ENCODE measurements at regions not wholly inside any gene's neighbourhood (a gene's known extent, or its start where the extent isn't known, plus 50 kb on each side); places are given as distances from the start of the nearest gene placed in this dataset.

GRCh38 chr15:85977586-85977985 lies 102.1 kb upstream of the AGBL1 start:
- Histone ChIP-seq H3K9me3 (ENCODE audit: control insufficient read depth, insufficient read depth, low read length) (peaks cover 3% of the 10 kb centered on the region; the same call in 1 of the 2 replicates), H3K4me3 (ENCODE audit: low read depth, low read length) (no peak overlapping the region), H3K27ac (ENCODE audit: low read depth, low read length) (no peak overlapping the region), H3K27me3 (ENCODE audit: control insufficient read depth, insufficient read depth, low read length) (no peaks in the 10 kb centered on the region)
- POLR2A ChIA-PET: no interaction called here
- CTCF ChIA-PET: no interaction called here
- no peak for DNase-seq (ENCODE audit: low read depth, low spot score)
- no peak for TF ChIP-seq CTCF (IDR thresholded peaks at IDR 0.05; ENCODE audit: low read depth, low read length)

GRCh38 chr15:85979929-85980328 lies 99.7 kb upstream of the AGBL1 start:
- DNase-seq (ENCODE audit: low read depth, low spot score): no peak
- POLR2A ChIA-PET: no interaction called here
- TF ChIP-seq CTCF (IDR thresholded peaks at IDR 0.05; ENCODE audit: low read depth, low read length): no peak
- no peak overlapping the region for H3K27ac ChIP-seq (ENCODE audit: low read depth, low read length)
- H3K4me3 ChIP-seq (ENCODE audit: low read depth, low read length): no peak overlapping the region
- CTCF ChIA-PET: no interaction called here
- no peaks in the 10 kb centered on the region for H3K27me3 ChIP-seq (ENCODE audit: control insufficient read depth, insufficient read depth, low read length)
- H3K9me3 ChIP-seq (ENCODE audit: control insufficient read depth, insufficient read depth, low read length): peaks cover 7% of the 10 kb centered on the region

DNA sequence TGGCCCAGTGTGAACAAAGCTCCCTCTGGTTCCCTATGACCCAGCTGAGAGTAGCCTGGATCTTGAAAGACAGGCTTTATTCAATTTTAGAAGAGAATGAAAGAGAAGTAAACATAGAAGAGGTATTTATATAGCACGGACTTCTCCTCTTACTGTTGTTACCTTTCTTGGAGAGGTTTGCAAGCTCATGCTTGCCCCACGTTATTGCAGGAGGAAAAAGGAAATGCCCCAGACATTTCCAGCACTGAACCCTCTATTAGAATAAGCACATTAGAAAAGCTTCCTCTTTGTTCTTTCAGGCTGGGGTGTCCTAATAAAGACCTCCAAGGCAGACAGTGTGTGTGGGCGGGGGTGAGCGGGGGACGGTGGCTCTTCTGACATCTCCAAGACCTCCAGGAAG lies 98.7 kb upstream of the AGBL1 start:
- POLR2A ChIA-PET: no interaction called here
- no peaks in the 10 kb centered on the region for H3K27me3 ChIP-seq (ENCODE audit: control insufficient read depth, insufficient read depth, low read length)
- no peak overlapping the region for H3K27ac ChIP-seq (ENCODE audit: low read depth, low read length)
- TF ChIP-seq CTCF (IDR thresholded peaks at IDR 0.05; ENCODE audit: low read depth, low read length): no peak
- CTCF ChIA-PET: no interaction called here
- H3K4me3 ChIP-seq (ENCODE audit: low read depth, low read length): no peak overlapping the region
- peaks cover 7% of the 10 kb centered on the region for H3K9me3 ChIP-seq (ENCODE audit: control insufficient read depth, insufficient read depth, low read length)
- no peak for DNase-seq (ENCODE audit: low read depth, low spot score)

DNA sequence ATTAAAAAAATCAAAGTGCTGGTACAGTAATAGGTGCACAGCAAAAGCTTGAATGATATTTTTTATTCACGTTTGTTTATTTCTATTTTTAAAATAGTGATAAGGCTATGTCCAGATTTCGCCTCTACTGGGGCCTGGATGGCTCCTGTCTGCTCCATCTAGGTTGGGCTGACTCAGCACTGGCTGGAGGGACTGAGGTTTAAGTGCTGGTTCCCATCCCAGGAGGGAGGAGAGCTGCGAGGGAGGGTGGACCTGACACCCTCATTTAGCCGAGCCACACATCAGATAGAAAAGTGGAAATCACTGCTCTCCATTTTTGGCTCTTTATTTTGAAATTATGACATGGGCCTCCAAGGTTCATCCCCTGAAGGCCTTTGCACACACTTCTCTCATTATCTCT lies 95.4 kb upstream of the AGBL1 start:
- CTCF ChIA-PET: no interaction called here

DNA sequence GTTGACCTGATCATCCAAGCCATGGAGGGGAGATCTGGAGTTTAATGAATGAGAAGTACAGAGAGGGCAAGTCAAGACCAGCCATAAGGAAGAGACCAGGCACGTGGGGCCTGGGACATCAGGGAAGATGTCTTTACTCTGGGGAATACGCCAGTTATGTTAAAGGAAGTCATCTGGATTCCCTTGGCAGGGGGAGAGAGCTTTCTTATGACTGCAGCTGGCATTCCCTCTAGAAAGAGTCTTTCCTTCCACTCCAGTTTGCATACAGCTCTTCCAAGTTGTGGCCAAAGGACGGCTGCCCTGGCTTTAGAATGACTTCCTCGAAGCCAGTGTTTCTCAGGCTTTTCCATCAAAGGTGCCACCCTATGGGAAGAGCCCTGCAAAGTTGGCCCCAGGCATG lies 93.6 kb upstream of the AGBL1 start:
- no peak for TF ChIP-seq CTCF (IDR thresholded peaks at IDR 0.05; ENCODE audit: low read depth, low read length)
- H3K9me3 ChIP-seq (ENCODE audit: control insufficient read depth, insufficient read depth, low read length): peaks cover 4% of the 10 kb centered on the region; the same call in 1 of the 2 replicates
- CTCF ChIA-PET: no interaction called here
- DNase-seq (ENCODE audit: low read depth, low spot score): no peak
- no peaks in the 10 kb centered on the region for H3K27me3 ChIP-seq (ENCODE audit: control insufficient read depth, insufficient read depth, low read length)
- POLR2A ChIA-PET: no interaction called here
- no peak overlapping the region for H3K4me3 ChIP-seq (ENCODE audit: low read depth, low read length)
- H3K27ac ChIP-seq (ENCODE audit: low read depth, low read length): no peak overlapping the region

More for the DNA sequence above, 95.4 kb upstream of the AGBL1 start:
- Histone ChIP-seq H3K9me3 (ENCODE audit: control insufficient read depth, insufficient read depth, low read length) (peaks cover 7% of the 10 kb centered on the region), H3K27ac (ENCODE audit: low read depth, low read length) (no peak overlapping the region), H3K4me3 (ENCODE audit: low read depth, low read length) (no peak overlapping the region), H3K27me3 (ENCODE audit: control insufficient read depth, insufficient read depth, low read length) (no peaks in the 10 kb centered on the region)
- no peak for DNase-seq (ENCODE audit: low read depth, low spot score)
- TF ChIP-seq CTCF (IDR thresholded peaks at IDR 0.05; ENCODE audit: low read depth, low read length): no peak
- POLR2A ChIA-PET: no interaction called here

Data from AG04450 (cell line).